Urinary bladder (tissue), 3 donors: ENCODE measurements at regions not wholly inside any gene's neighbourhood (a gene's known extent, or its start where the extent isn't known, plus 50 kb on each side); places are given as distances from the start of the nearest gene placed in this dataset.

Source experiments
- DNase-seq: peaks from one replicate; pipeline ENCODE4 v3.0.0-alpha.2; 2015; ENCODE audit errors: extremely low spot score
- H3K27ac ChIP-seq: one replicate; pipeline ENCODE4 v1.5.1; 2013; ENCODE audit warnings: low read depth, mild to moderate bottlenecking, moderate library complexity
- H3K36me3 ChIP-seq: one replicate; pipeline ENCODE4 v1.6.1; 2013; ENCODE audit warnings: mild to moderate bottlenecking, moderate library complexity; ENCODE audit not compliant: insufficient read depth
- H3K4me1 ChIP-seq: one replicate; pipeline ENCODE4 v1.6.1; 2013; ENCODE audit warnings: mild to moderate bottlenecking, moderate library complexity; ENCODE audit not compliant: insufficient read depth
- H3K4me3 ChIP-seq: one replicate; pipeline ENCODE4 v1.5.1; 2013; ENCODE audit warnings: low read depth, low read length
- WGBS: extraction: QIAGEN DNeasy Blood & Tissue Kit; methylation state at CpG from one replicate; pipeline ENCODE4 v1.1.7; 2013; 5-methylcytosine and 5-hydroxymethylcytosine counted together
- donor health status: healthy with polysubstance abuse.
- donor health status: healthy.

DNA sequence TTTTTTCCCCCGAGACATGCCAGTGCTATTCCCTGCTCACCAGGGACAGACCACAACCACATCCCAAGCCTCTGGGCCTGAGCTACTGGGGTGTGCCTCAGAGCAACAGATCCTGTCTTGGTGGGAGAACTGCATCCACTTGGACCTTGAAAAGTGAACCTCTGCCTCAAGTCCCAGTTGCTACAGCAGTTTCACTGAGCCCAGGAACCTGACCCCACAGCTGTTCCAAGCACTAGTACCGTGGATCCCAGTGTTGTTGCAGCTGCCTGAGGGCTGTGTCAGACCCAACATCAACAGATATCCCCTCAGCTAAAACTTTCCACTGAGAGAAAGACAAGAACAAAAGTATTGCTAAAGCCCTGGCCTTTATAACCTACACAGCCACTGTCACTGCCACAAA, 373.0 kb downstream of the PLPP3 start:
- Histone ChIP-seq H3K4me3 (no peak overlapping the region), H3K36me3 (no peaks in the 10 kb centered on the region), H3K27ac (no peak overlapping the region), H3K4me1 (no peaks in the 10 kb centered on the region)
- no peak for DNase-seq
- 94% methylated on average over 2 of the region's 2 CpGs for WGBS

- no peak for DNase-seq
- no peaks in the 10 kb centered on the region for H3K4me1 ChIP-seq
- no peak overlapping the region for H3K27ac ChIP-seq
- 93% methylated on average over 1 of the region's 1 CpG for WGBS
- no peaks in the 10 kb centered on the region for H3K36me3 ChIP-seq
- no peak overlapping the region for H3K4me3 ChIP-seq
Observed at GRCh38 chr1:56204206-56204605, 375.2 kb downstream of the PLPP3 start.

DNA sequence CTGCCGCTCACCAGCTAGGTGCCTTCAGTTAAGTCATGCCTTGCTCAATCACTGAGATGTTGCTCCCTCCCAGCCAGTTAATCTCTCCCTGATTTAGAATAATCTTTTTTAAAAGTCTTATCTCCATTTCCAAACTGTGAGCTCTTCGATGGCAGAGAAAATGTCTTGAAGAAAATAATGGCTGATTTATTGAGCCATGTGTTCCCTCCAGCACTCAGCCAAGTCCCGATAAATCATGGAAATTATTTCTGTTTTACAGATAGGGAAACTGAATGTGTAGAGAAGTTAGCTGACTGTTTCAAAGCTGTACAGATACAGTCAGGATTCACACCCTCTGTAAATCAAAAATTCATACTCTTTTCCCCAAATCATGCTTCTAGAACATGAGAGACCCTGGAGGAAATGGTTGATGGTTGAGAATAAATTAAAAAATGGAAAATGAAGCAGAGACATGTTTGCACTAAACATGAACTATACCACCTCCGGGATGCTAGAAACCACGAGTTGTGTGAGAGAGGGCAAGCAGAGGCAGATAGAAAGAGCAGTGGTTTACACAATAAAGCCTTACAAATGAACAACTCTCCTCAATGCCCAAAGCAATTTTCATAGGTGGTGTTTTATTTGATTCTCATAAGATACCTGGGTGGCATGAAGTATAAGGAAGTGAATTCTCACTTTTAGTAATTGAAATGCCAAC, 376.4 kb downstream of the PLPP3 start:
- H3K27ac ChIP-seq = no peak overlapping the region
- WGBS = 28% methylated on average over 5 of the region's 5 CpGs

GRCh38 chr1:56202186-56202585, 377.2 kb downstream of the PLPP3 start:
- H3K4me3 ChIP-seq = no peak overlapping the region
- H3K27ac ChIP-seq = no peak overlapping the region
- 73% methylated on average over 2 of the region's 2 CpGs for WGBS
- no peaks in the 10 kb centered on the region for H3K36me3 ChIP-seq
- no peak for DNase-seq
- no peaks in the 10 kb centered on the region for H3K4me1 ChIP-seq

More for the DNA sequence above, 376.4 kb downstream of the PLPP3 start:
- Histone ChIP-seq H3K36me3 (no peaks in the 10 kb centered on the region), H3K4me1 (no peaks in the 10 kb centered on the region), H3K4me3 (no peak overlapping the region)
- no peak for DNase-seq

DNA sequence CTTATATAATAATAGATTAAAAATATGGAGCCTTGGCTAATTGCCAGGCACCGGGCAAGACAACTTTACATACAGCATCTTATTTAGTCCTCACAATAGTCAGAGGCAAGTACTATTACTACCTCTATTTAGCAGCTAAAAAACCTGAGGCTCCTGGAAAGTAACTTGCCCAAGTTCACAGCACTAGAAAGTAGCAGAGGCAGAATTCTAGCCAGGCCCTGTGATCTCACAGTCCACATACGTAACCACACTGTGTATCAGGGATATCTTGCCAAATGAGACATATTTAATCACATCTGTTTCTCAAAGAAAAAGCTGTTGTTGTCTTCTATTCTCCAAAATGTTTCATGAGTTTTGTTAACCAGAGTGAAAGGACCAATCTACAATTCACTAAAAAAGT, 378.5 kb downstream of the PLPP3 start:
- Histone ChIP-seq H3K36me3 (no peaks in the 10 kb centered on the region), H3K4me1 (no peaks in the 10 kb centered on the region), H3K4me3 (no peak overlapping the region), H3K27ac (no peak overlapping the region)
- DNase-seq = no peak
- WGBS = 48% methylated on average over 2 of the region's 2 CpGs

DNA sequence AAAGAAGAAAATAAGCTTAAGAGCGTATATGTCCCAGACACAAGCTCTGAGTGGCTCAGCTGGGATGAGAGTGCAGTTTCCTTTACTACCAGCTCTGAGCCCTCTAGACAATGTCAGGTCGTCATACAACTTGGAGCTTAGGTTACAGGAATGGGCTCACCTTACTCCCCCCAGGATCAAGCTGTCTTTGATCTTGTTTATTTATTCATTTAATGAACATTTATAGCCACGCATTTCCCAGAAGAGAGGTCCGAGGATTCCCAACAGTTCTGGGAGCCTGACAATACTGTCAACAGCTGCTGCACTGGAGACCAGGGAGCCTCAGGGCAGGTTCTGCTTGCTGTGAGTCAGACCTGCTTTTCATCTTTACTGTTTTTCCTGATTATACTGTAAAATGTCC, 378.9 kb downstream of the PLPP3 start:
- Histone ChIP-seq H3K4me3 (no peak overlapping the region), H3K36me3 (no peaks in the 10 kb centered on the region), H3K27ac (no peak overlapping the region), H3K4me1 (no peaks in the 10 kb centered on the region)
- 50% methylated on average over 4 of the region's 4 CpGs for WGBS
- no peak for DNase-seq

DNA sequence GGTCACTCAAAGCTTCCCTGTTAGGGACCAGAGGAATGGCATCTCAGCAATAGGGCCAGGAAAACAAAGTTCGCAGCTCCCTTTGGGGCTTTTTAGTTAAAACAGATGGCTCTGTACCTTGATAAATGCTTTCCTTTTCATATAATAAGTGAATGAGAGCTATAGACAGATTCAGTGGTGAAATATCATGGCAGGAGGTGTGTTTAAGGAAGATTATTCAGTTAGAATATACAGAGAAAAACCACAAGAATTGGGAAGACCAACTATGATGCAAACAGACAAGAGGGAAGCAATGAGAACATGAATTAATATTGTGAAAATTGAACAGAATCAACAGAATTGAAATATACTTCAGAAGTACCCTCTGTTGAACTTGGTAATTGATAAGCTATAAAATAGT, 379.4 kb downstream of the PLPP3 start:
- DNase-seq = no peak
- H3K4me1 ChIP-seq = no peaks in the 10 kb centered on the region
- no peak overlapping the region for H3K4me3 ChIP-seq
- WGBS = 0% methylated on average over 1 of the region's 1 CpG
- H3K36me3 ChIP-seq = no peaks in the 10 kb centered on the region
- H3K27ac ChIP-seq = no peak overlapping the region

GRCh38 chr1:56199061-56199460, 380.3 kb downstream of the PLPP3 start:
- H3K27ac ChIP-seq = no peak overlapping the region
- 91% methylated on average over 2 of the region's 2 CpGs for WGBS
- no peak overlapping the region for H3K4me3 ChIP-seq
- no peak for DNase-seq
- no peaks in the 10 kb centered on the region for H3K36me3 ChIP-seq
- no peaks in the 10 kb centered on the region for H3K4me1 ChIP-seq

GRCh38 chr1:56197946-56198345, 381.4 kb downstream of the PLPP3 start:
- Histone ChIP-seq H3K27ac (no peak overlapping the region), H3K4me3 (no peak overlapping the region), H3K36me3 (no peaks in the 10 kb centered on the region), H3K4me1 (no peaks in the 10 kb centered on the region)
- 99% methylated on average over 2 of the region's 2 CpGs for WGBS
- DNase-seq = no peak

DNA sequence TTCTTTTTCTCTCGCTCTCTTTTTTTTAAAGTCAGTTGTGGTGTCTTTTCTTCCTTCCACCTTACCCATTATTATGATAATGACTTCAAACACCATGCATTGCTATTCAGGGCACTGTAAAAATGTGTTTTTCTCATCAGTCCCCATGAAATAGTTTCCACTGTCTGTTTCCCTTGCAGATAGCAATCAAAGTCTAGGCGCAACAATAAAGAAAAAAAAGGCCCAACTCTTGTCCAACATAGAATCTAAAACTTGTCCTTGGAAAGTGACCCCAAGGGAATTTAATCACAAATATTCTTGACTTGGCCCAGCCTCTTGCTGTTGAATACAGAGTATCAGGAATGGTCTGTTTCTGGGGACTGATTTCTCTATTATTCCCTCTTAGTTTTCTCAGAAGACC, 382.5 kb downstream of the PLPP3 start:
- no peak overlapping the region for H3K27ac ChIP-seq
- no peaks in the 10 kb centered on the region for H3K4me1 ChIP-seq
- 87% methylated on average over 2 of the region's 2 CpGs for WGBS
- no peak for DNase-seq
- H3K4me3 ChIP-seq = no peak overlapping the region
- no peaks in the 10 kb centered on the region for H3K36me3 ChIP-seq

- Histone ChIP-seq H3K4me1 (no peaks in the 10 kb centered on the region), H3K4me3 (no peak overlapping the region), H3K27ac (no peak overlapping the region), H3K36me3 (no peaks in the 10 kb centered on the region)
- no peak for DNase-seq
- 80% methylated on average over 1 of the region's 1 CpG for WGBS
Observed at GRCh38 chr1:56194701-56195300, 384.6 kb downstream of the PLPP3 start.

DNA sequence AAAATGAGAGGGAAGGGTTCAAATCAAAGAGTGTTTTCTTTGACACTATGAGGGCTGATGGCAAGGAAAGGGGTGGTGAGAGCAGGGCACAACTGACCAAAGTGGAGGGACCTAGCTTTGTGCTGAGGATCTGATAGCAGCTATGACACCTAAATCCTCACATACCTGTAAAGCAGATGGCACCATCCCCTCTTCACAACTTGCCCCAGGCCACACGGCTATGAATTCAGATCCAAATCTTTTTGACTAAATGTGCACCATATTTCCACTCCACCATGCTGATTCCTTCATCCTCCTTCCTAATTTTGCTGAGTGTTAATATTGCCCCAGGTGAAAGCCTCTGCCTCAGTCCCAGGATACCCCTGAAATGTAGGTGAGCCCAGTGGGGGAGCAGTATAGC, 385.7 kb downstream of the PLPP3 start:
- H3K27ac ChIP-seq = no peak overlapping the region
- DNase-seq = no peak
- H3K4me1 ChIP-seq = peaks cover 2% of the 10 kb centered on the region
- H3K36me3 ChIP-seq = no peaks in the 10 kb centered on the region
- H3K4me3 ChIP-seq = no peak overlapping the region
- WGBS = 98% methylated on average over 1 of the region's 1 CpG

DNA sequence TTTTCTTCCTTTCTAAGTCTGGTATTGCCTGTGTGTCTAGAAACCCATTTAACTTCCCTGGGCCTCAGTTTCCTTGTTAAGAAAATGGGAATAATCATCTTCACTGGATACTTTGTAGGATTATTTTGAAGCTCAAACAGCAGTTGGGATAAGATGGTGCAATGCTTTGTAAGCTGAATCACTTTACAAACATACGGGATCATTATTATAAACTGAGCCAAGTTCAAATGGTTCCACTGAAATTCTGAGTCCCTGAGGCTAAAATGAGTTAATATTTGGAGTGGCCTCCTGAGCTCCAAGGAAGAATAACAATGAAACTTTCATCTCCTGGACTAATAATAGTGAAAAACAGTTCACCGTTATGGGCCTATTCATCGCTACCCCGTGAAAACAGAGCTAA, 388.0 kb downstream of the PLPP3 start:
- Histone ChIP-seq H3K4me3 (no peak overlapping the region), H3K27ac (no peak overlapping the region), H3K4me1 (peaks cover 2% of the 10 kb centered on the region), H3K36me3 (no peaks in the 10 kb centered on the region)
- no peak for DNase-seq
- WGBS = 57% methylated on average over 4 of the region's 4 CpGs

DNA sequence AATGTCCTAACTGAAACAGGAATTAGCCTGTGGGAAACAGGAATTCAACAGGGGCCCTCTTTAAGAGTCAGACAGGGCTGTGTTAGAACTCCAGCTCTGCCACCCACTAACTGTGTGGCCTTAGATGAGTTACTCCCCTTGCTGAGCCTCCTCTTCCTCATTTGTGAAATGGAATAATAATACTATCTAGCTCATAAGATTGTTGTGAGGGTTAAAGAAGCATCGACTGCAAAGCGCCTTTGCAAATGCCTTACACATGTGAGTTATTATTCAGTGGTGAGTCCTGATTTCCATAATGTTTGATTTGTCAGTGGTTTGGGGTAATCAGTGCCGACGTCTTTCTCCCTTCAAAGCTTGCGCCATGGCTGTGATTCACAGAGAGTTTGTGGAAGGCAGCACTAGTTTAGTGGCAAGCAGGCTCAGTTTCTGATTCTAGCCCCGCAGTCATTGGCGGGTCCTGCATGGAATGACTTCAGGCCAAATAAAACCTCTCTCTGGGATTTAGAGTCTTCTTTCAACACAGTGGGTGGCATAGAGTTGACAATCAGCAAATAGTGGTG, 388.5 kb downstream of the PLPP3 start:
- no peak for DNase-seq
- no peak overlapping the region for H3K4me3 ChIP-seq
- peaks cover 2% of the 10 kb centered on the region for H3K4me1 ChIP-seq
- WGBS = 79% methylated on average over 7 of the region's 7 CpGs
- H3K27ac ChIP-seq = no peak overlapping the region
- no peaks in the 10 kb centered on the region for H3K36me3 ChIP-seq
